Right lobe of liver (tissue), 4 donors: ENCODE measurements at regions not wholly inside any gene's neighbourhood (a gene's known extent, or its start where the extent isn't known, plus 50 kb on each side); places are given as distances from the start of the nearest gene placed in this dataset.

Experiments used
- POLR2A ChIP-seq: fragments of 450-650 bp; IDR thresholded peaks from one replicate; pipeline ENCODE4 v1.6.1; 2017; ENCODE audit warnings: antibody characterized with exemption, mild to moderate bottlenecking
- TF ChIP-seq, protein P1 (sequence below), 4 donors: fragments of 200-600 bp in 3 of 4; fragments of 450-650 bp in 1 of 4; IDR thresholded peaks; one replicate each; pipeline versions ENCODE4 v1.5.1 to v1.8.0; 2016 to 2022; ENCODE audit warnings: antibody characterized with exemption in 4 of 4, mild to moderate bottlenecking in 2 of 4
- donor health status: DM: no; HTN: no; CAD: no.
- donor health status: DM: no; HTN: no; CAD: no.
- donor health status: DM: no; HTN: yes; CAD: no.

DNA sequence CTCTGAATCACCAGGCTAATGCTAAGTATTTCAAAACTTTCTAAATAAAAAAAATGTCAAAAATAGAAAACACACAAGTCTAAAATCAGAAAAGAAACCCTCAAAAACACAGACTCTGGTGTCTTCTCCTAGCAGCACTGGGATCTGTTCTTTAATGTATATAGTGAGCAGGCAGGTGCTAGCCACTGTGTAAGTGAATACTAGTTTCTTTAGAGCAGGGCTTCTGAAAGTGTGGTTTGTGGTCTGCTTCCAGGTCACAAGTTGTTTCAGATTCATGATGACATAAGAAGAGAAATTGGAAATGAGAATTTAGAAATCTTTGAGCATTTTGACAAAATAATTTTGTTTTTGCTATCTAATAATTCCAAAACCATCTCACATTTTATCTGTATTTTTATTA lies 763.1 kb downstream of the USP25 start:
- TF ChIP-seq, protein P1, sequence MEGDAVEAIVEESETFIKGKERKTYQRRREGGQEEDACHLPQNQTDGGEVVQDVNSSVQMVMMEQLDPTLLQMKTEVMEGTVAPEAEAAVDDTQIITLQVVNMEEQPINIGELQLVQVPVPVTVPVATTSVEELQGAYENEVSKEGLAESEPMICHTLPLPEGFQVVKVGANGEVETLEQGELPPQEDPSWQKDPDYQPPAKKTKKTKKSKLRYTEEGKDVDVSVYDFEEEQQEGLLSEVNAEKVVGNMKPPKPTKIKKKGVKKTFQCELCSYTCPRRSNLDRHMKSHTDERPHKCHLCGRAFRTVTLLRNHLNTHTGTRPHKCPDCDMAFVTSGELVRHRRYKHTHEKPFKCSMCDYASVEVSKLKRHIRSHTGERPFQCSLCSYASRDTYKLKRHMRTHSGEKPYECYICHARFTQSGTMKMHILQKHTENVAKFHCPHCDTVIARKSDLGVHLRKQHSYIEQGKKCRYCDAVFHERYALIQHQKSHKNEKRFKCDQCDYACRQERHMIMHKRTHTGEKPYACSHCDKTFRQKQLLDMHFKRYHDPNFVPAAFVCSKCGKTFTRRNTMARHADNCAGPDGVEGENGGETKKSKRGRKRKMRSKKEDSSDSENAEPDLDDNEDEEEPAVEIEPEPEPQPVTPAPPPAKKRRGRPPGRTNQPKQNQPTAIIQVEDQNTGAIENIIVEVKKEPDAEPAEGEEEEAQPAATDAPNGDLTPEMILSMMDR (IDR thresholded peaks at IDR 0.05) = no peak
- no peak for TF ChIP-seq POLR2A
